ENCODE measurements at regions not wholly inside any gene's neighbourhood (a gene's known extent, or its start where the extent isn't known, plus 50 kb on each side); places are given as distances from the start of the nearest gene placed in this dataset.

DNA sequence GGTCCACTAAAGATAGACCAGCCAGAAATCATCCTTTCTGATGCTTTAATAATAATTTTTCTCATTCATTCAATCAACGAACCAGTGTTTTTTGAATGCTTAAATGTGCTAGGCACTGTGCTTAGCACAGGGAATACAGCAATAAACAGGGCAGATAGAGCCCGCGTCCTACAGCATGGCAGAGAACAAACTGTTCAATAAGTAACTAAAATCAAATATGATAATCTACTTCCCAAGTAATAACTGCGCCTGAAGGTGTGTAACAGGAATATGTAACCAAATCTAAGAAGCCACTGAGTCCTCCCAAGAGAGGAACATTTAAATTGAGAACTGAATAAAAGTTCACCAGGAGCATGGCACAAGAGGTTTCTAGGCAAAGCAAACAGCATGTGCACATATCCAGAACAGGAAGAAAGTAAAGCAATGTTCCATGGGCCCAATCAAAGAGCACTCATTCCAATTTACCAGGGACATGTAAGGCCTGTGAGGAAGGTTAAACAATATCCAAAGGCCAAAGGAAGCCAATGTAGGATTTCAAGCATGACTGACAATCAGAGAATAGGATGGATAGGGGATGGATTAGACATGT lies 311.0 kb upstream of the RARB start:
- DNase-seq: no peak

GRCh38 chr3:25119682-25120081 lies 308.4 kb upstream of the RARB start:
- no peak for DNase-seq

DNA sequence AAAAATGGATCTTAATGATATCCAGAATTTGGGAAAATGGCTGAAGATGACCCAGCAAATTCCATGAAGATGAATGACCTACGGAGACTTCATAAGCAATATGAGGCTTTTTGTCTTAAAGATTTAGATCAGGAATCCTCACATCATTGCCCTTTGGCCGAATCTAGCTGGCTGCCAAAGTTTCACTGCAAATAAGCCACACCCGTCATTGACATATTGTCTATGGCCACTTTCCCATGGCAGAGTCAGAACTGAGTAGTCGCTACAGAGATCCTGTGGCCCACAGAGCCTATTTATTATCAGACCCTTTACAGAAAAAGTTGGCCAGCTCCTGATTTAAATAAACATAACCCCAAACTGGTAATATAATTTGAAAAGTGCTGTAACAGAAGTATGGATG lies 307.4 kb upstream of the RARB start:
- no peak for DNase-seq

- no peak for DNase-seq
Measured at GRCh38 chr3:25125201-25125600, 302.9 kb upstream of the RARB start.

- no peak for DNase-seq
Measured at GRCh38 chr3:25128735-25129134, 299.3 kb upstream of the RARB start.

GRCh38 chr3:25130724-25131520 lies 297.1 kb upstream of the RARB start:
- no peak for DNase-seq

DNA sequence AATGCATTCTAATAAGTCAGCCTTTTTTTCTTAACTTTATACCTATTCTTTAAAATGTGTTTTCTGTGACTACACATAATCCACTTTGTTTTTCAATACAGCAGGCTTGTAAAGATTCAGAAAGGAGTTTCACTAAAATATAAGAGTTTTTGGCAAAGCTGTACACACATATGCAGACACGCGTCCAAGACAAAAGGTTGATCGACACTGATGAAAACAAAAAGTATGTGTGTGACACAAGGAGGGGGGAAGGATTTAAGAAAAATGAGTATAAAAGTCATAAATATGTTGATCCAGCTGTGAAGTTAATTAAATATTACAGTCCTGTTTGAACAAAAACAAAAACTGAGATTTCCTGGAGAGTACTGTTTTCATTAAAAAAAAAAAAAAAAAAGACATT lies 294.5 kb upstream of the RARB start:
- DNase-seq: no peak

DNA sequence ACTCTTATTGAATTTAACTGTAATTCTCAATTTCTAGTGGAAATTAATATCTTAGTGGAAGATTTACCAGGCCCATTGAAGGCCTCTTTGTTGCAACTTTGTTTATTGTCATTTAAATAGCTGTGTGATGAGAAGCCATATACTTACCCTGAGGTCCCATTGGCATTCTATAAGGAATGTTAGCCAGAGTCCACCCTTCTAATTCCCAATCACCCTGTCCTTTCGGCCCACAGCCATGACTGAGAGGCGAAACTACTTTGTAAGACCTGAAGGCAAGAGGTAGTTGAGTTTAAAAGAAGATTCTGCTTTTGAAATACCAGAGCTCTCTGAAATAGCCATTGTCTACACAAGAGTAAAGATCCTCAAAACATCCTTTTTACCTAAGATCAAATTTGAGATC lies 290.5 kb upstream of the RARB start:
- DNase-seq: no peak

DNA sequence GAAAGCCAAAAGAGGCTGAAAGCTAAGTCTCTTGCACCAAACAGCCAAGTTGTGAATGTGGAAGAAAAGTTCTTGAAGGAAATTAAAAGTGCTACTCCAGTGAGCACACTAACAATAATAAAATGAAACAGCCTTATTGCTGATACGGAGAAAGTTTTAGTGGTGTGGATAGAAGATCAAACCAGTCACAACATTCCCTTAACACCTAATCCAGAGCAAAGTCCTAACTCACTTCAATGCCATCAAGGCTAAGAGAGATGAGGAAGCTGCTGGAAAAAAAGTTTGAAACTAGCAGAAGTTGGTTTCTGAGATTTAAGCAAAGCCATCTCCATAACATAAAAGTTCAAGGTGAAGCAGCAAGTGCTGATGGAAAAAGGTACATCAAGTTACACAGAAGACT lies 288.8 kb upstream of the RARB start:
- no peak for DNase-seq

DNA sequence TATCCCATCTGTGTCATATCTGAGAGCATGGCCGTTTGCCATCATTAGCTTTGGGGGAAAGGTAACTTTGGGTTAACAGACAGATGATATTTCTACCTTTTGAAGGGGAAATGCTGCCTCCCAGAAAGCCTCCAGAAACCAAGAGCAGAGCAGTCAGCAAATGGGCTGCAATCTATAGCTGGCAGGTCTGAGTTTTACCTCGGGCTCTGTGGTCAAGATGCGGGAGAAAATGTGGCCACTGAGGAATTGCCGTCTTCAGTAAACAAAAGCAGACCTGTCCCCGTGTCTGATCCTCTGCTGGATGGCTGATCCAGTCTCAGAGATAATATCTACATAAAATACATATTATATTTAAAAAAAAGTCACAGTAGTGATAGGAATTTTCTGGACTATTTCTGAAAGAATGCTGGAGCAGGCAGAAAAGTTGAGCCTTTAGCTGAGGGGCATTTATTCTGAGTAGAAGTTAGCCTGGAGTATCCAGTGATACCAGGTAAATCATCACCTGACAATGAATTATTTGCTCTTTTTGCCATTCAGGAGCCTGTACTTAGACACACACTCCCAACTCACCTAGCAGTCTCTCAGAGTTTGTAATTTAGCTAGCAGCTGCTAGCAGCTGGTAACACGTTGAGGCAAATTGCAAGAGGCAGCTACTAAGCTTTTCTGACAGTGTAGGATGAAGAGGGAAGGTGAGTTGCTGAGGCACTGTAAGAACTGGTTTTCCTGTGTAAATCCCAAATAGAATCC lies 285.3 kb upstream of the RARB start:
- no peak for DNase-seq

DNA sequence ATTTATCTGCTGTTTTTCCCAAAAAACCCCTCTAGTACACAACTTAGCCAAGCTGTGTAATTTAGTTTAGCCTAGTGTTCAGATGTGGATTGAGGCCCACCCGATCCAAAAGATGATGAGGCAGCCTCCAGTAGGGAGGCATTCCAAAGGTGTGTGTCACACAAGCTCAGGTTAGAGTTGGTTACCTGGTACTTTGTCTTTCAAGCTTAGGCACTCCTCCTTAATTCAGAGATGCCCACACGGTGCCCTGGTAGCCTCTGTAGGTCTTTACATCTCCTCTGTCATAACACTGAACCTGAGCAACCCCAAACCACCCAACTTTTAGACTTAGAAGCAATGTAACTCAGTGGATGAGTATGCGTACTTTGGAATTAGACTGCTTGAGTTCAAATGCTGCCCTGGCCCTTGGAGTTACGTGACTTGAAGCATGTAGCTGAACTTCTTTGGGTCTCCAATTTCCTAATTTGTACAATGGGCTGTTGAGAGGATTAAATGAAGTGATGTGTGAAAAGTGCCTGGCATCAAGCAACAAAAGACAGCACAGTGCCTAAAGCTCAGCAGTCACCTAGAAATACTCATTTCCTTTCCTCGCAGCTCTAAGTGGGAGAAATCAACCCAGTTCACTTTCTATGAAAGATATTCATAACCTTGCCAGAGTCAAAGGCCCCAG lies 284.6 kb upstream of the RARB start:
- no peak for DNase-seq

- DNase-seq: no peak
Measured at GRCh38 chr3:25144430-25144829, 283.6 kb upstream of the RARB start.

GRCh38 chr3:25145176-25145575 lies 282.9 kb upstream of the RARB start:
- no peak for DNase-seq

DNA sequence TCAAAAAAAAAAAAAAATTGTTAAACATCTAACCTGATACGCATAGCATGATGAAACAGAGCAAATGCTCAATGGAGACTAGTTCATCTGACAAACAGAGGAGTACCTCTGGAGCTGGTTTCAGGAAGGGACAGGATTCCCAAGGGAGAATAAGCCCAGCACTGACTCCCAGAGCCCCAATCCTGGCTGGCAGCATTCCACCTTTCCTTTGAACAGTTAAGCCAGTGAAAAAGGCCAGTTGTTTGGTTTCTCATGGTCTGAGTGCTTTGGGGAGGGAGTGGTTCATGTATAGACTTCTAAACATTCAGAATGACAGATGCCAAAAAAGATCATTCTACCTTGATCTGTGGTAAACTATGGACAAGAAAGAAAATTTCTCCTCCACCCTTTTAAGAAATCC lies 277.9 kb upstream of the RARB start:
- DNase-seq: no peak

DNA sequence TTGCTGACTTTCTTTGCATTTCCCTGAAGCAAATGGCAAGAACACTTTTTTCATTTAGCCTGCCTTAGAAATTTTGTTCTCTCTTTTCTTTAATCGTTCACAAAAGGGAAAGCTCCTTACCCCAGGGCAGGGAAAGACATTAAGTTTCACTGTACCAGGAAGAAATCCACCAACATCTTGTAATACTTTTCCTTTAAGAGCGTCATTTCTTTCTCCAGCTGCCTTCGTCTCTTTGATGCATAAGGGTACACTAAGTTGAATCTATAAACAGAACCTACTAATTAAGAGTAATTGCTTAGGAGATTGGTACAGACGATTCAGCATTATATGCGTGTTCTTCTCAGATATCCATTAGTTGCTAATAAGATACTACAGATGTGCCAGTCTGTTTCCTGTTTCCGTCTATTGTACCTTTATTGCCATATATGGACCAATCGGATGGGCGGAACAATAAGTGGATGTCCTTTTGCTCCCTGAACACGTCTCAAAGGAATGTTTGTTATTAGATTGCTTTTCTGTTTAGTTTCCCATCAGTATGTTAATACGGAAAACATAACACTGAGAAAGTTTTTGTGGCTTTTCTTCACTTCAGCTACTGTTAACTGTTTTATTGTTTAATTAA lies 276.7 kb upstream of the RARB start:
- DNase-seq: no peak

DNA sequence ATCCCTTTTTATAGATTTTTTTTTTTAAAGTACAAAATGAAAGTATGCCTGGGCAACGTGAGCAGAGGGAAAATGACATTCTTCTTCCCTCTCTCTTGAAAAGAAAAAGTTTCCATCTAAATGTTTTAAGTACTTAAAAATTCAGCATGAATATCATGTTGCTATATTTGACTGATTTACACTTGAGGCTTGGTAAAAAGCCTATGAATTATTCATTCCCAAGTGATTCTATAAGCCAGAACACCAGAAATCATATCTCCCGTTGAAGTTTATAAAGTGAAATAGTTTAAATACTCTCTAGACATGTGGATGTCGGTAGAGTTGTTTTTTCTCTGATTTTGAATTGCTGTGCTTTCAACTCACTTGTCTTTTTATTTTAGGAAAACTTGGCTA lies 276.2 kb upstream of the RARB start:
- no peak for DNase-seq

- no peak for DNase-seq
Measured at GRCh38 chr3:25153136-25153535, 274.9 kb upstream of the RARB start.

- no peak for DNase-seq
Measured at GRCh38 chr3:25153561-25153960, 274.5 kb upstream of the RARB start.

GRCh38 chr3:25155652-25156471 lies 272.2 kb upstream of the RARB start:
- DNase-seq: no peak

DNA sequence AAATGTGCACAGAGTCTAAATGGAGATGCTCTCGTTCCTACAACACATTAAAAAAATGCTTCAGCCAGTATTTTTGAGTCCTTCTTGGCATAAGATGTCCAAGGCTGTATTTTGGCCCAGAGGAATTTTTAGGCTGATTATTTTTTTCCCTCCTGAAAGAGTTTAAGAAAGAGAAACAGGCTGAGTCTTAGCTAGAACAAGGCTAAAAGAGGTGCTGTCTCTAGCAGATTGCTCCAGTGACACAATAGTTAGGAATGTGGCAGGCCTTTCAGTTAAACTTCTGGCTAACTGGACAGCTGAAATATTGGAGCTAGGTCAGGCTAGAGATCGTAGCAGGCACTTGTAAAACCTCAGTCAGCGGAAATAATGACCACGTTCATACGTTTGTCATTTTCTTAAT lies 271.4 kb upstream of the RARB start:
- DNase-seq: peak; percentile 70

DNA sequence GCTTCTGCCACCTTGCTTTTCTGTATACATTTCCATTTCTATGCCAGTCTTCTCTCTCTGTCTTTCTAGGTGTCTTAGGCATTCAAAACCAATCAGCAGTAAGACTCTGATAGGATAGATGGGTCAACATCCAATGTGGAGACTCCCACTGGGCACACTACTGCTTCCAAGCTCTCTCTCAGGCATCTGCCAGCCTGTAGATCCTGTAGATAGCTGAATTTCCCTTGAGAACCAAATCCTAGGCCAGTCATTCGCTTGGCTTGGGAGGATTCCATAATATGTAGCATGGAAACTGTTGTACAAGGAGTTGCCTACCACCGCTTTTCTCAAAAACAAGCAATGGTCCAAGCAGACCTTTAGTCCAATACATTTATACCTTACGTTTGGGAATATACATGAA lies 262.8 kb upstream of the RARB start:
- DNase-seq: no peak

DNA sequence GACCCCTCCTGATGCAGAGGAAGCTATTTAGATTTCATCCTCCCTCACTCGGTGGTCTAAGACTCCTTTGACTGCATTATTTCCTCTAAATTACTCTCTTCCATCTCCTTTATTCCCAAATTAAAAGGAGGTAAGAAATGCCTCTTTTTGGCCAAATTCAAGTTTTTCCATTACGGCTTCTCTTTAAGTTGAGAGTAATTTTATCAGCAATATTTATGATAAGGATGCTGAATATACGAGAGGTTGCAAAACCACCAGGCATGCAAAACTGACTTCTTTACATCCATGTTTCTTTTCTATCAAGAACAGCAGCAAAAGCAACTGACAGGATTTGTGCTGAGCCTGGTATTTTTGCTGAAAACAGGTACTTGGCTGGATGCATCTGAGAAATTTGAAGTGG lies 262.0 kb upstream of the RARB start:
- DNase-seq: no peak
